HepG2 (cell line): ENCODE measurements at regions not wholly inside any gene's neighbourhood (a gene's known extent, or its start where the extent isn't known, plus 50 kb on each side); places are given as distances from the start of the nearest gene placed in this dataset.

ENCODE experiments used
- ATAC-seq: fragments of 200-7000 bp; cut with Tn5 transposase; 3 replicates; pipeline ENCODE4 v1.9.1; 2020; ENCODE audit warnings: mild to moderate bottlenecking, moderate library complexity
- BruUV-seq: library from RNA; stranded (reverse); fragments of 400-500 nt; replicated peaks from 2 replicates; lab custom pipeline; 2021; lab: Mats Ljungman, UMichigan
- CTCF ChIA-PET: fragments of 300-600 bp; formaldehyde crosslinking; extraction: SDS; loops from one replicate; lab custom pipeline; 2021; ENCODE audit warnings: low total read pairs, inconsistent platforms, low intra/inter-chr PET ratio; lab: Yijun Ruan, JAX
- POLR2A ChIA-PET: fragments of 350-600 bp; sonication (Branson Sonifier 250); formaldehyde crosslinking; loops from one replicate; lab custom pipeline; 2020; ENCODE audit warnings: antibody characterized with exemption, inconsistent platforms; lab: Yijun Ruan, JAX
- DNase-seq: peaks from one replicate; pipeline ENCODE4 v3.0.0-alpha.2; 2015; ENCODE audit warnings: low spot score
- FAIRE-seq: peaks from 3 replicates; lab custom pipeline; 2011; peaks lifted over from hg19 to GRCh38; lab: Jason Lieb, UNC
- H2AFZ ChIP-seq: one replicate; pipeline ENCODE4 v1.6.1; 2011; ENCODE audit warnings: low read length, inconsistent platforms
- H3K27ac ChIP-seq: fragments of 300-600 bp; 3 replicates; pipeline ENCODE4 v1.8.0; 2011; ENCODE audit warnings: mixed run types, mild to moderate bottlenecking, mixed read lengths, low read length, inconsistent platforms; ENCODE audit not compliant: insufficient read depth; ENCODE audit errors: extremely low read length
- H3K27me3 ChIP-seq, 2 experiments: fragments of 200-600 bp in 1 of 2; 2 replicates in 1 of 2; 3 replicates in 1 of 2; pipeline versions ENCODE4 v1.6.0 to v1.8.0; 2011; ENCODE audit warnings: low read length in 2 of 2, mild to moderate bottlenecking in 2 of 2, moderate library complexity in 2 of 2, inconsistent platforms in 1 of 2; ENCODE audit not compliant: insufficient read depth in 2 of 2, control insufficient read depth in 1 of 2
- H3K36me3 ChIP-seq, 2 experiments: fragments of 200-600 bp in 1 of 2; replicated peaks in 1 of 2; 2 replicates in 1 of 2; 3 replicates in 1 of 2; pipeline versions ENCODE4 v1.5.1 to v1.8.0; 2011; ENCODE audit warnings: low read length in 2 of 2, inconsistent platforms in 1 of 2; ENCODE audit not compliant: insufficient read depth in 2 of 2, control insufficient read depth in 1 of 2
- H3K4me1 ChIP-seq: 2 replicates; pipeline ENCODE4 v1.5.1; 2012; ENCODE audit warnings: low read length, inconsistent platforms; ENCODE audit not compliant: insufficient read depth
- H3K4me2 ChIP-seq: 2 replicates; pipeline ENCODE4 v1.6.0; 2011; ENCODE audit warnings: low read depth, low read length, inconsistent platforms
- H3K4me3 ChIP-seq, 3 experiments: fragments of 200-600 bp in 1 of 3; sonication (generic), shearing (Covaris generic) in 1 of 3; replicated peaks in 1 of 3; 2 replicates each; pipeline ENCODE4 v1.5.1; 2011 to 2016; ENCODE audit warnings: low read length in 3 of 3, inconsistent platforms in 2 of 3, low read depth in 2 of 3, mild to moderate bottlenecking in 2 of 3, control low read depth in 1 of 3, mixed read lengths in 1 of 3; ENCODE audit not compliant: insufficient read depth in 1 of 3
- H3K79me2 ChIP-seq: one replicate; pipeline ENCODE4 v1.6.1; 2011; ENCODE audit warnings: low read length, inconsistent platforms; ENCODE audit not compliant: insufficient read depth
- H3K9ac ChIP-seq: 2 replicates; pipeline ENCODE4 v1.6.0; 2011; ENCODE audit warnings: mild to moderate bottlenecking, low read depth, low read length, inconsistent platforms; ENCODE audit not compliant: insufficient read depth
- H3K9me3 ChIP-seq: 2 replicates; pipeline ENCODE4 v1.5.1; 2012; ENCODE audit warnings: mild to moderate bottlenecking, low read length
- H4K20me1 ChIP-seq: 2 replicates; pipeline ENCODE4 v1.6.0; 2011; ENCODE audit warnings: inconsistent platforms, mild to moderate bottlenecking, low read length, moderate library complexity; ENCODE audit not compliant: insufficient read depth
- CENPT ChIP-seq: sonication (generic); formaldehyde crosslinking; IDR thresholded peaks from 2 replicates; pipeline ENCODE4 v1.8.0; 2022; ENCODE audit warnings: low read depth, mild to moderate bottlenecking, moderate library complexity, missing genetic modification reagents
- CHD4 ChIP-seq: fragments of 200-600 bp; sonication (generic); IDR thresholded peaks from 2 replicates; pipeline ENCODE4 v1.7.0; 2017; ENCODE audit warnings: mild to moderate bottlenecking, low read length, borderline replicate concordance
- IRF2 ChIP-seq: IDR thresholded peaks from 2 replicates; pipeline ENCODE4 v1.6.1; 2018; ENCODE audit warnings: missing genetic modification reagents, missing compliant biosample characterization
- KDM1A ChIP-seq: IDR thresholded peaks from 2 replicates; pipeline ENCODE4 v1.6.1; 2016; ENCODE audit warnings: missing compliant biosample characterization
- MXD3 ChIP-seq: IDR thresholded peaks from 2 replicates; pipeline ENCODE4 v1.6.1; 2016; ENCODE audit warnings: mild to moderate bottlenecking, missing biosample characterization, missing genetic modification reagents
- MYC ChIP-seq: sonication (generic); formaldehyde crosslinking; IDR thresholded peaks from 2 replicates; pipeline ENCODE4 v1.9.0; 2021; ENCODE audit warnings: missing genetic modification reagents, borderline replicate concordance
- TCF12 ChIP-seq, 2 experiments: fragments of 450-650 bp in 1 of 2; sonication (generic) in 1 of 2; formaldehyde crosslinking in 1 of 2; IDR thresholded peaks; 2 replicates each; pipeline versions ENCODE4 v1.6.1 to v1.8.0; 2017 to 2022; ENCODE audit warnings: antibody characterized with exemption in 1 of 2, mild to moderate bottlenecking in 1 of 2, missing genetic modification reagents in 1 of 2, moderate library complexity in 1 of 2
- ZBTB38 ChIP-seq: sonication (generic); formaldehyde crosslinking; IDR thresholded peaks from 2 replicates; pipeline ENCODE4 v1.5.1; 2020; ENCODE audit warnings: mild to moderate bottlenecking, missing genetic modification reagents
- ZBTB7A ChIP-seq: sonication (generic); formaldehyde crosslinking; IDR thresholded peaks from 2 replicates; pipeline ENCODE4 v1.8.0; 2022; ENCODE audit warnings: mild to moderate bottlenecking, missing genetic modification reagents
- ZNF10 ChIP-seq: sonication (generic); formaldehyde crosslinking; IDR thresholded peaks from 2 replicates; pipeline ENCODE4 v1.4.0; 2020; ENCODE audit warnings: mild to moderate bottlenecking, low read depth, missing genetic modification reagents, borderline replicate concordance
- ZXDC ChIP-seq: sonication (generic); formaldehyde crosslinking; IDR thresholded peaks from 2 replicates; pipeline ENCODE4 v1.5.0; 2020; ENCODE audit warnings: mild to moderate bottlenecking, missing genetic modification reagents
- WGBS: methylation state at CpG from one replicate; pipeline ENCODE4 v1.1.6; 2017; ENCODE audit warnings: low lambda C conversion rate; 5-methylcytosine and 5-hydroxymethylcytosine counted together
- in situ Hi-C: cut with HindIII; loops from 2 replicates; pipeline ENCODE4 v1.10.0; 2017; ENCODE audit warnings: low pct_unique_long_range_greater_than_20kb; ENCODE audit not compliant: extremely low pct_ligation_motif_present
- intact Hi-C: fragments of 100-400 bp; cut with micrococcal nuclease; formaldehyde crosslinking; loops from one replicate; pipeline ENCODE4 v1.10.0; 2022; ENCODE audit not compliant: unreplicated experiment

- CTCF ChIA-PET, result no interaction called here
- WGBS, result under 1% methylated on average over 3 of the region's 3 CpGs
- Histone ChIP-seq H3K4me1 (no peaks in the 10 kb centered on the region), H3K9ac (no peak overlapping the region), H2AFZ (no peak overlapping the region), H3K9me3 (no peaks in the 10 kb centered on the region), H3K79me2 (no peaks in the 10 kb centered on the region), H3K36me3 (no peaks in the 10 kb centered on the region), H3K4me3 (no peak overlapping the region), H3K4me2 (no peak overlapping the region), H4K20me1 (no peaks in the 10 kb centered on the region), H3K27me3 (peaks cover 0 to 2% of the 10 kb centered on the region in 2 experiments; a peak in 2 of 5 replicates), H3K27ac (no peak overlapping the region)
- intact Hi-C loops, result no loop called here
- TF ChIP-seq ZNF10 (CRISPR knock-in tag) (no peak), MYC (CRISPR knock-in tag) (no peak), ZBTB38 (CRISPR knock-in tag) (no peak), TCF12 (IDR thresholded peaks at IDR 0.05) (no peak), TCF12 (CRISPR knock-in tag; IDR thresholded peaks at IDR 0.05) (no peak), MXD3 (CRISPR knock-in tag) (no peak), CENPT (CRISPR knock-in tag) (no peak), ZXDC (no peak), IRF2 (CRISPR knock-in tag) (no peak), CHD4 (no peak), ZBTB7A (no peak), KDM1A (CRISPR knock-in tag) (no peak)
- POLR2A ChIA-PET, result no interaction called here
- no peak for DNase-seq
- no peak for ATAC-seq
- FAIRE-seq, result no peak
- in situ Hi-C loops, result no loop called here
- no TSS peak for BruUV-seq
Measured at GRCh38 chr5:53386341-53386740, 94.1 kb upstream of the FST start.
